ENCODE measurements at regions not wholly inside any gene's neighbourhood (a gene's known extent, or its start where the extent isn't known, plus 50 kb on each side); places are given as distances from the start of the nearest gene placed in this dataset.
"Not testable (repeated sequence)": the region's sequence is repeated elsewhere in the genome, so short reads cannot be mapped to it uniquely, and the experiment has no call there.

GRCh38 chr4:78707268-78707667 is 68.9 kb upstream of the BMP2K start:
- Mint-ChIP-seq H3K9me3 (peaks cover 5% of the 10 kb centered on the region), H3K4me3 (peak overlapping the region; percentile 51), H3K4me1 (peaks cover 33% of the 10 kb centered on the region), H3K36me3 (peaks cover 8% of the 10 kb centered on the region), H3K27ac (peak overlapping the region; percentile 93), H3K27me3 (no peaks in the 10 kb centered on the region)
- ATAC-seq, result peak; percentile 48

GRCh38 chr4:78707793-78708192 is 68.4 kb upstream of the BMP2K start:
- Mint-ChIP-seq H3K36me3 (peaks cover 3% of the 10 kb centered on the region), H3K27ac (peak overlapping the region; percentile 93), H3K27me3 (no peaks in the 10 kb centered on the region), H3K4me1 (peaks cover 33% of the 10 kb centered on the region), H3K4me3 (peak overlapping the region; percentile 51), H3K9me3 (no peaks in the 10 kb centered on the region)
- ATAC-seq, result peak; percentile 60

GRCh38 chr4:78710536-78710935 is 65.6 kb upstream of the BMP2K start:
- no peak for ATAC-seq
- no peaks in the 10 kb centered on the region for H3K27me3 Mint-ChIP-seq

GRCh38 chr4:78711676-78712075 is 64.5 kb upstream of the BMP2K start:
- Mint-ChIP-seq H3K4me3 (no peak overlapping the region), H3K27me3 (no peaks in the 10 kb centered on the region), H3K27ac (no peak overlapping the region), H3K4me1 (peaks cover 12% of the 10 kb centered on the region), H3K36me3 (no peaks in the 10 kb centered on the region), H3K9me3 (no peaks in the 10 kb centered on the region)
- ATAC-seq, result no peak

More at GRCh38 chr4:78710536-78710935, 65.6 kb upstream of the BMP2K start:
- Mint-ChIP-seq H3K27ac (no peak overlapping the region), H3K4me3 (no peak overlapping the region), H3K9me3 (no peaks in the 10 kb centered on the region), H3K36me3 (no peaks in the 10 kb centered on the region), H3K4me1 (peaks cover 24% of the 10 kb centered on the region)

- H3K36me3 Mint-ChIP-seq, ATAC-seq, H3K27ac Mint-ChIP-seq, H3K9me3 Mint-ChIP-seq, H3K4me3 Mint-ChIP-seq, H3K27me3 Mint-ChIP-seq, H3K4me1 Mint-ChIP-seq: not testable (repeated sequence)
Measured at GRCh38 chr4:78714598-78714997, 61.6 kb upstream of the BMP2K start.

GRCh38 chr4:78715372-78715771 is 60.8 kb upstream of the BMP2K start:
- ATAC-seq, H3K27me3 Mint-ChIP-seq, H3K4me3 Mint-ChIP-seq, H3K9me3 Mint-ChIP-seq, H3K36me3 Mint-ChIP-seq, H3K27ac Mint-ChIP-seq: not testable (repeated sequence)
- H3K4me1 Mint-ChIP-seq, result peaks cover 14% of the 10 kb centered on the region

GRCh38 chr4:78717712-78718111 is 58.4 kb upstream of the BMP2K start:
- H3K9me3 Mint-ChIP-seq, H3K36me3 Mint-ChIP-seq, ATAC-seq, H3K4me3 Mint-ChIP-seq, H3K27me3 Mint-ChIP-seq: not testable (repeated sequence)
- peaks cover 26% of the 10 kb centered on the region for H3K4me1 Mint-ChIP-seq
- H3K27ac Mint-ChIP-seq, result peak overlapping the region; percentile 21

GRCh38 chr4:78720204-78720603 is 55.9 kb upstream of the BMP2K start:
- Mint-ChIP-seq H3K36me3 (no peaks in the 10 kb centered on the region), H3K27ac (peak overlapping the region; percentile 78)

GRCh38 chr4:78720994-78721677 is 55.0 kb upstream of the BMP2K start:
- Mint-ChIP-seq H3K36me3 (no peaks in the 10 kb centered on the region), H3K4me3 (peak overlapping the region; percentile 47), H3K27me3 (no peaks in the 10 kb centered on the region), H3K9me3 (no peaks in the 10 kb centered on the region), H3K4me1 (peaks cover 32% of the 10 kb centered on the region), H3K27ac (peak overlapping the region; percentile 78)
- peak; percentile 73 for ATAC-seq

More at GRCh38 chr4:78720204-78720603, 55.9 kb upstream of the BMP2K start:
- H3K9me3 Mint-ChIP-seq, result no peaks in the 10 kb centered on the region
- H3K27me3 Mint-ChIP-seq, result no peaks in the 10 kb centered on the region
- peaks cover 28% of the 10 kb centered on the region for H3K4me1 Mint-ChIP-seq
- no peak for ATAC-seq
- no peak overlapping the region for H3K4me3 Mint-ChIP-seq

- H3K36me3 Mint-ChIP-seq, result no peaks in the 10 kb centered on the region
- no peaks in the 10 kb centered on the region for H3K27me3 Mint-ChIP-seq
- H3K4me3 Mint-ChIP-seq, result no peak overlapping the region
- ATAC-seq, result no peak
- peaks cover 38% of the 10 kb centered on the region for H3K4me1 Mint-ChIP-seq
- H3K9me3 Mint-ChIP-seq, result no peaks in the 10 kb centered on the region
- no peak overlapping the region for H3K27ac Mint-ChIP-seq
Measured at GRCh38 chr4:78721747-78722146, 54.4 kb upstream of the BMP2K start.

GRCh38 chr4:78722320-78722719 is 53.8 kb upstream of the BMP2K start:
- no peaks in the 10 kb centered on the region for H3K9me3 Mint-ChIP-seq
- no peak for ATAC-seq
- H3K4me3 Mint-ChIP-seq, result no peak overlapping the region
- H3K36me3 Mint-ChIP-seq, result no peaks in the 10 kb centered on the region
- H3K27me3 Mint-ChIP-seq, result no peaks in the 10 kb centered on the region
- H3K4me1 Mint-ChIP-seq, result peaks cover 44% of the 10 kb centered on the region
- no peak overlapping the region for H3K27ac Mint-ChIP-seq

GRCh38 chr4:78722878-78723277 is 53.3 kb upstream of the BMP2K start:
- no peaks in the 10 kb centered on the region for H3K9me3 Mint-ChIP-seq

More at GRCh38 chr4:78722878-78723277, 53.3 kb upstream of the BMP2K start:
- Mint-ChIP-seq H3K4me1 (peaks cover 48% of the 10 kb centered on the region), H3K36me3 (no peaks in the 10 kb centered on the region), H3K4me3 (no peak overlapping the region), H3K27ac (no peak overlapping the region), H3K27me3 (no peaks in the 10 kb centered on the region)
- no peak for ATAC-seq

Measured in stimulated activated memory B cell treated with anti-CD40 and anti-IgM and Interleukin-4, amounts not matched to agents 10 μg/mL and 1 μg/mL and 100 μg/mL, for 72 hours (primary cell).